Epithelial cell of esophagus (primary cell): ENCODE measurements at regions not wholly inside any gene's neighbourhood (a gene's known extent, or its start where the extent isn't known, plus 50 kb on each side); places are given as distances from the start of the nearest gene placed in this dataset.
A peak's percentile ranks its signal among the peaks of the same experiment; 100 is the strongest.
"Not testable (repeated sequence)": the region's sequence is repeated elsewhere in the genome, so short reads cannot be mapped to it uniquely, and the experiment has no call there.

Experiments
- DNase-seq: peaks from one replicate; pipeline ENCODE4 v3.0.0; 2010; ENCODE audit warnings: low read depth
- H3K4me3 ChIP-seq: 2 replicates; pipeline ENCODE4 v1.5.1; 2011; ENCODE audit warnings: mild to moderate bottlenecking, low read length, control low read depth
- TF ChIP-seq, protein P1 (sequence below): IDR thresholded peaks from 2 replicates; pipeline ENCODE4 v1.5.1; 2011; ENCODE audit warnings: low read depth, mild to moderate bottlenecking, low read length, control low read depth, inconsistent platforms; ENCODE audit not compliant: insufficient read depth; ENCODE audit errors: missing control alignments

GRCh38 chr1:188794969-188795368 is 1682.7 kb downstream of the BRINP3 start:
- TF ChIP-seq, protein P1, sequence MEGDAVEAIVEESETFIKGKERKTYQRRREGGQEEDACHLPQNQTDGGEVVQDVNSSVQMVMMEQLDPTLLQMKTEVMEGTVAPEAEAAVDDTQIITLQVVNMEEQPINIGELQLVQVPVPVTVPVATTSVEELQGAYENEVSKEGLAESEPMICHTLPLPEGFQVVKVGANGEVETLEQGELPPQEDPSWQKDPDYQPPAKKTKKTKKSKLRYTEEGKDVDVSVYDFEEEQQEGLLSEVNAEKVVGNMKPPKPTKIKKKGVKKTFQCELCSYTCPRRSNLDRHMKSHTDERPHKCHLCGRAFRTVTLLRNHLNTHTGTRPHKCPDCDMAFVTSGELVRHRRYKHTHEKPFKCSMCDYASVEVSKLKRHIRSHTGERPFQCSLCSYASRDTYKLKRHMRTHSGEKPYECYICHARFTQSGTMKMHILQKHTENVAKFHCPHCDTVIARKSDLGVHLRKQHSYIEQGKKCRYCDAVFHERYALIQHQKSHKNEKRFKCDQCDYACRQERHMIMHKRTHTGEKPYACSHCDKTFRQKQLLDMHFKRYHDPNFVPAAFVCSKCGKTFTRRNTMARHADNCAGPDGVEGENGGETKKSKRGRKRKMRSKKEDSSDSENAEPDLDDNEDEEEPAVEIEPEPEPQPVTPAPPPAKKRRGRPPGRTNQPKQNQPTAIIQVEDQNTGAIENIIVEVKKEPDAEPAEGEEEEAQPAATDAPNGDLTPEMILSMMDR, result no peak
- no peak for DNase-seq
- H3K4me3 ChIP-seq, result no peak overlapping the region

- not testable (repeated sequence) for DNase-seq, H3K4me3 ChIP-seq
Measured at GRCh38 chr1:188812153-188812552, 1665.5 kb downstream of the BRINP3 start.

- not testable (repeated sequence) for DNase-seq, H3K4me3 ChIP-seq
Measured at GRCh38 chr1:188812836-188813573, 1664.7 kb downstream of the BRINP3 start.

DNA sequence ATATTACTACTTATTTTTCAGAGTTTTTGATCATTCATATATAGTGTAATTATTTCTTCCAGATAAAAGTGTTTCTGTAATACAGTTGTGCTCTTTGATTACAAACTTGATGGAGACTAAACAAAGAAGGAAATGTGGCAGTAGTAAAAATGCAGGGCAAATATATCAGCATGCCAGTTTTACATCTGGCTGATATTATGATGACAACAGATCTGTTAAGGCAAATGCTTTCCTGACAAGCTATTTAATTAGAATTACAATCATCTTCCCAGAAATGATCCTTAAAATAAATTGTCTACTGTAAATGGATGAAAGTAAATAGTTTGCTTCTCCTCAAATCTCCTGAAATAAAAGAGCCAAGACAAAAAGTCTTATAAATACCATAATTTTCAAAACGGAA is 1659.8 kb downstream of the BRINP3 start:
- TF ChIP-seq, protein P1, result no peak
- no peak for DNase-seq
- H3K4me3 ChIP-seq, result no peak overlapping the region

GRCh38 chr1:188822248-188822647 is 1655.4 kb downstream of the BRINP3 start:
- DNase-seq, result no peak
- TF ChIP-seq, protein P1, result no peak
- no peak overlapping the region for H3K4me3 ChIP-seq

DNA sequence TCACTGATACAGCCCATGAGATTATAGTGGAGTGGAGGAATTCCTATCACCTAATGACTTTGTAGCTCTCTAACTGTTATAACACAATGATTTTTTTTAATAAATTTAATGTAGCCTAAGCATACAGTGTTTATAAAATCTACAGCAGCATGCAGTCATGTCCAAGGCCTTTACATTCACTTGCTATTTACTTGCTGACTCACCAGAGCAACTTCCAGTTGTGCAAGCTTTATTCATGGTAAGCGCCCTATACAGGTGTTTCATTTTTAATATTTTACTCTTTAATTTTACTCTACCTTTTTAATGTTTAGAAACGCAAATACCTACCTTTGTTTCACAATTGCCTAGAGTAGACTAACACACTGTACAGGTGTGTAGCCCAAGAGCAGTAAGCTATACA is 1652.2 kb downstream of the BRINP3 start:
- peak; percentile 53 for DNase-seq
- no peak overlapping the region for H3K4me3 ChIP-seq
- TF ChIP-seq, protein P1, result no peak

GRCh38 chr1:188826800-188827199 is 1650.9 kb downstream of the BRINP3 start:
- DNase-seq, result no peak
- TF ChIP-seq, protein P1, result no peak

GRCh38 chr1:188827400-188827799 is 1650.3 kb downstream of the BRINP3 start:
- no peak overlapping the region for H3K4me3 ChIP-seq
- TF ChIP-seq, protein P1, result no peak
- no peak for DNase-seq

More at GRCh38 chr1:188826800-188827199, 1650.9 kb downstream of the BRINP3 start:
- H3K4me3 ChIP-seq, result no peak overlapping the region

GRCh38 chr1:188841111-188841696 is 1636.5 kb downstream of the BRINP3 start:
- DNase-seq, H3K4me3 ChIP-seq: not testable (repeated sequence)
